Type B pancreatic cell (in vitro differentiated cells): ENCODE measurements at regions not wholly inside any gene's neighbourhood (a gene's known extent, or its start where the extent isn't known, plus 50 kb on each side); places are given as distances from the start of the nearest gene placed in this dataset.

Experiments used
- DNase-seq: peaks from one replicate; pipeline ENCODE4 v3.0.0; 2021; ENCODE audit warnings: mixed read lengths; ENCODE audit not compliant: unreplicated experiment; ENCODE audit errors: extremely low spot score
- H3K27ac Mint-ChIP-seq: 2 replicates; pipeline ENCODE4 v1.8.0; 2021; ENCODE audit warnings: mild to moderate bottlenecking, mixed read lengths
- H3K27me3 Mint-ChIP-seq: 2 replicates; pipeline ENCODE4 v1.8.0; 2021; ENCODE audit warnings: mixed read lengths
- H3K36me3 Mint-ChIP-seq: 2 replicates; pipeline ENCODE4 v1.8.0; 2021; ENCODE audit warnings: mixed read lengths
- H3K4me1 Mint-ChIP-seq: one replicate; pipeline ENCODE4 v1.8.0; 2021; ENCODE audit warnings: mixed read lengths; ENCODE audit not compliant: unreplicated experiment
- H3K4me3 Mint-ChIP-seq: 2 replicates; pipeline ENCODE4 v1.8.0; 2021; ENCODE audit warnings: mild to moderate bottlenecking, mixed read lengths
- H3K9me3 Mint-ChIP-seq: 2 replicates; pipeline ENCODE4 v1.8.0; 2021; ENCODE audit warnings: mixed read lengths
- CTCF ChIP-seq: fragments of 200-600 bp; sonication (generic); conservative IDR thresholded peaks from 2 replicates; pipeline ENCODE4 v1.5.0; 2021; ENCODE audit warnings: antibody characterized with exemption, mild to moderate bottlenecking

GRCh38 chr12:23473071-23473470, 476.4 kb downstream of the SOX5 start:
- Mint-ChIP-seq H3K4me3 (no peak overlapping the region), H3K36me3 (peaks cover 6% of the 10 kb centered on the region), H3K27ac (peak overlapping the region; percentile 53), H3K4me1 (no peaks in the 10 kb centered on the region), H3K27me3 (no peaks in the 10 kb centered on the region), H3K9me3 (peaks cover 7% of the 10 kb centered on the region)
- DNase-seq, result no peak
- no peak for TF ChIP-seq CTCF

GRCh38 chr12:23474438-23474976, 475.0 kb downstream of the SOX5 start:
- H3K9me3 Mint-ChIP-seq, result peaks cover 7% of the 10 kb centered on the region
- peaks cover 9% of the 10 kb centered on the region for H3K36me3 Mint-ChIP-seq
- H3K27ac Mint-ChIP-seq, result no peak overlapping the region
- DNase-seq, result no peak
- no peaks in the 10 kb centered on the region for H3K4me1 Mint-ChIP-seq
- no peak overlapping the region for H3K4me3 Mint-ChIP-seq
- TF ChIP-seq CTCF, result no peak
- H3K27me3 Mint-ChIP-seq, result no peaks in the 10 kb centered on the region
